Liver (tissue), 8 donors: ENCODE measurements at regions not wholly inside any gene's neighbourhood (a gene's known extent, or its start where the extent isn't known, plus 50 kb on each side); places are given as distances from the start of the nearest gene placed in this dataset.

Source experiments
- DNase-seq: peaks from one replicate; pipeline ENCODE4 v3.0.0-alpha.2; 2017; ENCODE audit warnings: low spot score
- H3K27ac ChIP-seq, 2 donors: one replicate each; pipeline ENCODE4 v1.7.0; 2013; ENCODE audit warnings: inconsistent platforms in 2 of 2, low read length in 2 of 2, control low read depth in 1 of 2, low read depth in 1 of 2, mild to moderate bottlenecking in 1 of 2
- H3K27me3 ChIP-seq, 4 donors: one replicate each; pipeline versions ENCODE4 v1.6.1 to v1.7.0; 2013; ENCODE audit warnings: low read length in 3 of 4, inconsistent platforms in 1 of 4, mild to moderate bottlenecking in 1 of 4, moderate library complexity in 1 of 4; ENCODE audit not compliant: control insufficient read depth in 4 of 4, insufficient read depth in 4 of 4
- H3K36me3 ChIP-seq, 4 donors: one replicate each; pipeline versions ENCODE4 v1.6.1 to v1.7.0; 2013; ENCODE audit warnings: low read length in 3 of 4, mild to moderate bottlenecking in 3 of 4, low read depth in 1 of 4, moderate library complexity in 1 of 4; ENCODE audit not compliant: control insufficient read depth in 4 of 4, insufficient read depth in 3 of 4
- H3K4me1 ChIP-seq, 4 donors: one replicate each; pipeline versions ENCODE4 v1.6.1 to v1.7.0; 2013; ENCODE audit warnings: low read length in 3 of 4, mild to moderate bottlenecking in 3 of 4, moderate library complexity in 1 of 4; ENCODE audit not compliant: control insufficient read depth in 4 of 4, insufficient read depth in 4 of 4
- H3K4me3 ChIP-seq, 3 donors: one replicate each; pipeline versions ENCODE4 v1.6.1 to v1.7.0; 2013; ENCODE audit warnings: low read length in 3 of 3, control low read depth in 1 of 3, low read depth in 1 of 3, mild to moderate bottlenecking in 1 of 3
- H3K9ac ChIP-seq, 2 donors: one replicate each; pipeline ENCODE4 v1.7.0; 2013; ENCODE audit warnings: low read length in 2 of 2, mild to moderate bottlenecking in 2 of 2, moderate library complexity in 2 of 2, control low read depth in 1 of 2, low read depth in 1 of 2
- H3K9me3 ChIP-seq, 4 donors: one replicate each; pipeline versions ENCODE4 v1.6.1 to v1.7.0; 2013; ENCODE audit warnings: low read length in 3 of 4; ENCODE audit not compliant: control insufficient read depth in 4 of 4
- EGR1 ChIP-seq, 2 donors: IDR thresholded peaks; 2 replicates each; pipeline ENCODE4 v1.6.1; 2016 to 2018; ENCODE audit warnings: antibody characterized with exemption in 2 of 2, low read depth in 2 of 2
- FOXA2 ChIP-seq: IDR thresholded peaks from 2 replicates; pipeline ENCODE4 v1.6.1; 2016; ENCODE audit warnings: antibody characterized with exemption
- GABPA ChIP-seq, 2 donors: IDR thresholded peaks in 1 of 2; conservative IDR thresholded peaks in 1 of 2; 2 replicates each; pipeline ENCODE4 v1.6.1; 2016; ENCODE audit warnings: antibody characterized with exemption in 2 of 2, mild to moderate bottlenecking in 1 of 2, moderate library complexity in 1 of 2
- HNF4A ChIP-seq, 2 donors: conservative IDR thresholded peaks; 2 replicates each; pipeline ENCODE4 v1.6.1; 2016; ENCODE audit warnings: antibody characterized with exemption in 2 of 2, mild to moderate bottlenecking in 2 of 2
- HNF4G ChIP-seq: IDR thresholded peaks from 2 replicates; pipeline ENCODE4 v1.6.1; 2016; ENCODE audit warnings: antibody characterized with exemption
- JUND ChIP-seq, 2 donors: IDR thresholded peaks; 2 replicates each; pipeline ENCODE4 v1.6.1; 2016; ENCODE audit warnings: antibody characterized with exemption in 2 of 2
- RAD21 ChIP-seq, 2 donors: IDR thresholded peaks; 2 replicates each; pipeline ENCODE4 v1.6.1; 2016; ENCODE audit warnings: antibody characterized with exemption in 2 of 2, mild to moderate bottlenecking in 2 of 2
- RXRA ChIP-seq, 2 donors: IDR thresholded peaks; 2 replicates each; pipeline ENCODE4 v1.6.1; 2017 to 2018; ENCODE audit warnings: antibody characterized with exemption in 2 of 2, mild to moderate bottlenecking in 1 of 2
- SP1 ChIP-seq: IDR thresholded peaks from 2 replicates; pipeline ENCODE4 v1.6.1; 2018; ENCODE audit warnings: antibody characterized with exemption, mild to moderate bottlenecking
- YY1 ChIP-seq: IDR thresholded peaks from 2 replicates; pipeline ENCODE4 v1.6.1; 2016; ENCODE audit warnings: antibody characterized with exemption, mild to moderate bottlenecking
- whole genome bisulfite sequencing: extraction: QIAGEN DNeasy Blood & Tissue Kit; methylation state at CpG from one replicate; pipeline ENCODE4 v1.1.7; 2013; 5-methylcytosine and 5-hydroxymethylcytosine counted together
- TF ChIP-seq, protein P1 (sequence below): IDR thresholded peaks from 2 replicates; pipeline ENCODE4 v1.6.1; 2016; ENCODE audit warnings: antibody characterized with exemption
- TF ChIP-seq, protein P2 (sequence below): IDR thresholded peaks from 2 replicates; pipeline ENCODE4 v1.6.1; 2016; ENCODE audit warnings: antibody characterized with exemption, mild to moderate bottlenecking
- TF ChIP-seq, protein P3 (sequence below): fragments of 150-350 bp; IDR thresholded peaks from 2 replicates; pipeline ENCODE4 v1.5.1; 2017; ENCODE audit warnings: improper control_type of control experiment, low read depth, low read length; ENCODE audit not compliant: missing input control
- TF ChIP-seq, protein P4 (sequence below): IDR thresholded peaks from 2 replicates; pipeline ENCODE4 v1.6.1; 2016; ENCODE audit warnings: antibody characterized with exemption
- TF ChIP-seq, protein P5 (sequence below): IDR thresholded peaks from 2 replicates; pipeline ENCODE4 v1.6.1; 2016; ENCODE audit warnings: antibody characterized with exemption
- donor health status: healthy.
- donor health status: healthy.
- donor health status: healthy.
- donor health status: healthy.
- donor health status: healthy.

DNA sequence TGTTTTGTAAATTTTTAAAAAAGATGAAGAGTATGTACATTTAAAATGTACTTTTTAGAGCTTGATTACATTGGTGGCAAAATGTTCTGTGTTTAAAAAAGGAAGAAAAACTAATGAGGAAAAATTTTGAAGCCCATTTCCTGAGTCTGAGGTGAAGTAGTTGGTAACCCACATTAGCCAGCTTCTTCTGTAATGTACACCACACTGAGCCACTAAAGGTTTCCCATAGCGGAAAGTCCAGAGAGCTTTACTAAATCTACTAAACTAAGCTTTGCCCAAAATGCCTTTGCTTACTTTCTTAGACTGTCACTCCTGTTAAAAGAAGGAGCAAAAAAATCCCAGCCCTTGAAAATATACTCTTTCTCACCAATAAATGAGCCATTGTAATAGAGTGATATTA is 804.8 kb upstream of the ZEB2 start:
- Histone ChIP-seq H3K27ac (no peak overlapping the region), H3K36me3 (no peaks in the 10 kb centered on the region), H3K9ac (no peak overlapping the region), H3K27me3 (no peaks in the 10 kb centered on the region), H3K4me3 (no peak overlapping the region), H3K4me1 (no peaks in the 10 kb centered on the region), H3K9me3 (no peaks in the 10 kb centered on the region)
- no peak for DNase-seq
- WGBS, result 80% methylated on average over 1 of the region's 1 CpG
- no peak for TF ChIP-seq SP1
- no peak for TF ChIP-seq FOXA2
- TF ChIP-seq, protein P1, sequence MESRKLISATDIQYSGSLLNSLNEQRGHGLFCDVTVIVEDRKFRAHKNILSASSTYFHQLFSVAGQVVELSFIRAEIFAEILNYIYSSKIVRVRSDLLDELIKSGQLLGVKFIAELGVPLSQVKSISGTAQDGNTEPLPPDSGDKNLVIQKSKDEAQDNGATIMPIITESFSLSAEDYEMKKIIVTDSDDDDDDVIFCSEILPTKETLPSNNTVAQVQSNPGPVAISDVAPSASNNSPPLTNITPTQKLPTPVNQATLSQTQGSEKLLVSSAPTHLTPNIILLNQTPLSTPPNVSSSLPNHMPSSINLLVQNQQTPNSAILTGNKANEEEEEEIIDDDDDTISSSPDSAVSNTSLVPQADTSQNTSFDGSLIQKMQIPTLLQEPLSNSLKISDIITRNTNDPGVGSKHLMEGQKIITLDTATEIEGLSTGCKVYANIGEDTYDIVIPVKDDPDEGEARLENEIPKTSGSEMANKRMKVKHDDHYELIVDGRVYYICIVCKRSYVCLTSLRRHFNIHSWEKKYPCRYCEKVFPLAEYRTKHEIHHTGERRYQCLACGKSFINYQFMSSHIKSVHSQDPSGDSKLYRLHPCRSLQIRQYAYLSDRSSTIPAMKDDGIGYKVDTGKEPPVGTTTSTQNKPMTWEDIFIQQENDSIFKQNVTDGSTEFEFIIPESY, result no peak
- TF ChIP-seq, protein P2, sequence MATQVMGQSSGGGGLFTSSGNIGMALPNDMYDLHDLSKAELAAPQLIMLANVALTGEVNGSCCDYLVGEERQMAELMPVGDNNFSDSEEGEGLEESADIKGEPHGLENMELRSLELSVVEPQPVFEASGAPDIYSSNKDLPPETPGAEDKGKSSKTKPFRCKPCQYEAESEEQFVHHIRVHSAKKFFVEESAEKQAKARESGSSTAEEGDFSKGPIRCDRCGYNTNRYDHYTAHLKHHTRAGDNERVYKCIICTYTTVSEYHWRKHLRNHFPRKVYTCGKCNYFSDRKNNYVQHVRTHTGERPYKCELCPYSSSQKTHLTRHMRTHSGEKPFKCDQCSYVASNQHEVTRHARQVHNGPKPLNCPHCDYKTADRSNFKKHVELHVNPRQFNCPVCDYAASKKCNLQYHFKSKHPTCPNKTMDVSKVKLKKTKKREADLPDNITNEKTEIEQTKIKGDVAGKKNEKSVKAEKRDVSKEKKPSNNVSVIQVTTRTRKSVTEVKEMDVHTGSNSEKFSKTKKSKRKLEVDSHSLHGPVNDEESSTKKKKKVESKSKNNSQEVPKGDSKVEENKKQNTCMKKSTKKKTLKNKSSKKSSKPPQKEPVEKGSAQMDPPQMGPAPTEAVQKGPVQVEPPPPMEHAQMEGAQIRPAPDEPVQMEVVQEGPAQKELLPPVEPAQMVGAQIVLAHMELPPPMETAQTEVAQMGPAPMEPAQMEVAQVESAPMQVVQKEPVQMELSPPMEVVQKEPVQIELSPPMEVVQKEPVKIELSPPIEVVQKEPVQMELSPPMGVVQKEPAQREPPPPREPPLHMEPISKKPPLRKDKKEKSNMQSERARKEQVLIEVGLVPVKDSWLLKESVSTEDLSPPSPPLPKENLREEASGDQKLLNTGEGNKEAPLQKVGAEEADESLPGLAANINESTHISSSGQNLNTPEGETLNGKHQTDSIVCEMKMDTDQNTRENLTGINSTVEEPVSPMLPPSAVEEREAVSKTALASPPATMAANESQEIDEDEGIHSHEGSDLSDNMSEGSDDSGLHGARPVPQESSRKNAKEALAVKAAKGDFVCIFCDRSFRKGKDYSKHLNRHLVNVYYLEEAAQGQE, result no peak
- TF ChIP-seq RXRA (IDR thresholded peaks at IDR 0.05), result no peak
- TF ChIP-seq, protein P3, sequence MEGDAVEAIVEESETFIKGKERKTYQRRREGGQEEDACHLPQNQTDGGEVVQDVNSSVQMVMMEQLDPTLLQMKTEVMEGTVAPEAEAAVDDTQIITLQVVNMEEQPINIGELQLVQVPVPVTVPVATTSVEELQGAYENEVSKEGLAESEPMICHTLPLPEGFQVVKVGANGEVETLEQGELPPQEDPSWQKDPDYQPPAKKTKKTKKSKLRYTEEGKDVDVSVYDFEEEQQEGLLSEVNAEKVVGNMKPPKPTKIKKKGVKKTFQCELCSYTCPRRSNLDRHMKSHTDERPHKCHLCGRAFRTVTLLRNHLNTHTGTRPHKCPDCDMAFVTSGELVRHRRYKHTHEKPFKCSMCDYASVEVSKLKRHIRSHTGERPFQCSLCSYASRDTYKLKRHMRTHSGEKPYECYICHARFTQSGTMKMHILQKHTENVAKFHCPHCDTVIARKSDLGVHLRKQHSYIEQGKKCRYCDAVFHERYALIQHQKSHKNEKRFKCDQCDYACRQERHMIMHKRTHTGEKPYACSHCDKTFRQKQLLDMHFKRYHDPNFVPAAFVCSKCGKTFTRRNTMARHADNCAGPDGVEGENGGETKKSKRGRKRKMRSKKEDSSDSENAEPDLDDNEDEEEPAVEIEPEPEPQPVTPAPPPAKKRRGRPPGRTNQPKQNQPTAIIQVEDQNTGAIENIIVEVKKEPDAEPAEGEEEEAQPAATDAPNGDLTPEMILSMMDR, result no peak
- no peak for TF ChIP-seq HNF4G
- TF ChIP-seq JUND (IDR thresholded peaks at IDR 0.05), result no peak
- TF ChIP-seq GABPA (IDR thresholded peaks at IDR 0.05 in 1 of 2, conservative IDR thresholded peaks at IDR 0.05 in 1 of 2), result no peak
- no peak for TF ChIP-seq HNF4A (conservative IDR thresholded peaks at IDR 0.05)

DNA sequence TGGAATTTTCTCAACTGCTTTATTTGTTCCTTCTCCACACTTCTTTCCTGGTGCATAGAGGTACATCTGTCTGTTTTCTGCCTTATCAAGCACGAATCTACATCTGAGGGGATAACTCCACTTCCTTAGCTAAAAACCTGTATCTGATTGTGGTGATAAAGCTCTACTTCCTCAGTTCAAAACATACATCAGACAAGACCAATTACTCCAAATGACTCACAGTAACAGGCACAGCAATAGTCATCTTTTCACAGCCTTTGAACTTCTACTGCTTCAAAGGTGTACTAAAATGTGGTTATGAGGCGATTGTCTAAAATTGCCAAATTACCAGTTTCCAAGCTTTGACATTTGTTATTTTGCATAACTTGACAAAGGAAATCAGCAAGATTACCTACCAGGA is 803.6 kb upstream of the ZEB2 start:
- 66% methylated on average over 2 of the region's 2 CpGs for WGBS
- no peak overlapping the region for H3K4me3 ChIP-seq
- no peak overlapping the region for H3K27ac ChIP-seq
- no peaks in the 10 kb centered on the region for H3K4me1 ChIP-seq
- no peaks in the 10 kb centered on the region for H3K27me3 ChIP-seq
- H3K9me3 ChIP-seq, result no peaks in the 10 kb centered on the region
- no peaks in the 10 kb centered on the region for H3K36me3 ChIP-seq
- TF ChIP-seq HNF4G (no peak), SP1 (no peak), EGR1 (IDR thresholded peaks at IDR 0.05; ENCODE audit: low read depth in 2 of 2) (no peak), YY1 (no peak), RAD21 (IDR thresholded peaks at IDR 0.05) (no peak), HNF4A (conservative IDR thresholded peaks at IDR 0.05) (no peak)
- TF ChIP-seq, protein P1, result no peak
- TF ChIP-seq, protein P4, sequence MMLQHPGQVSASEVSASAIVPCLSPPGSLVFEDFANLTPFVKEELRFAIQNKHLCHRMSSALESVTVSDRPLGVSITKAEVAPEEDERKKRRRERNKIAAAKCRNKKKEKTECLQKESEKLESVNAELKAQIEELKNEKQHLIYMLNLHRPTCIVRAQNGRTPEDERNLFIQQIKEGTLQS, result no peak
- TF ChIP-seq, protein P5, sequence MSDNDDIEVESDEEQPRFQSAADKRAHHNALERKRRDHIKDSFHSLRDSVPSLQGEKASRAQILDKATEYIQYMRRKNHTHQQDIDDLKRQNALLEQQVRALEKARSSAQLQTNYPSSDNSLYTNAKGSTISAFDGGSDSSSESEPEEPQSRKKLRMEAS, result no peak
- TF ChIP-seq, protein P2, result no peak
- no peak overlapping the region for H3K9ac ChIP-seq
- no peak for DNase-seq
